Fibroblast of mammary gland (primary cell): ENCODE measurements at regions not wholly inside any gene's neighbourhood (a gene's known extent, or its start where the extent isn't known, plus 50 kb on each side); places are given as distances from the start of the nearest gene placed in this dataset.
"Not testable (repeated sequence)": the region's sequence is repeated elsewhere in the genome, so short reads cannot be mapped to it uniquely, and the experiment has no call there.

ENCODE experiments used
- DNase-seq: peaks from one replicate; pipeline ENCODE4 v3.0.0-alpha.2; 2010; ENCODE audit warnings: low read depth
- H3K4me3 ChIP-seq: 2 replicates; pipeline ENCODE4 v1.5.1; 2011; ENCODE audit warnings: low read depth, mild to moderate bottlenecking, low read length, moderate library complexity; ENCODE audit not compliant: control insufficient read depth
- TF ChIP-seq, protein P1 (sequence below): conservative IDR thresholded peaks from 2 replicates; pipeline ENCODE4 v1.5.1; 2011; ENCODE audit warnings: low read depth, low read length, inconsistent platforms; ENCODE audit not compliant: control insufficient read depth, insufficient read depth

DNA sequence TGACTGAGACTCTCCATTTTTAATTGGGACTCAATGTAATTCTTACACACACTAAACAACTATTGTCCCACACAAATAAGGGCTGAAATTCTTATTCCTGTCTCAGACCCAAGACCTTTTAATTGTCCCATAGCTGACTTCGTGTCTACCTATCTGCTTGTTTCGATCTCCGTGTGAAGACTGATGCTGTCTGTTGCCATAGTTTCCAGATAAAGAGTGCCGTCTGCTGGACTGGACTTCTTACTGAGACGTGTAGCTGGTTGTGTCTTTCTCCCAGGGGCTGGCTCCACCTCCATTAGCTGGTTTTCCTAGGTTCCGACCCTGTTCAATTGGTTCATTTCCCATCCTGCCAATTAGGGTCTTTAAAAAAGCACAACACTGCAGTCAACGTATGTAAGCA, 235.3 kb upstream of the PLXNA2 start:
- no peak overlapping the region for H3K4me3 ChIP-seq
- no peak for DNase-seq
- TF ChIP-seq, protein P1, sequence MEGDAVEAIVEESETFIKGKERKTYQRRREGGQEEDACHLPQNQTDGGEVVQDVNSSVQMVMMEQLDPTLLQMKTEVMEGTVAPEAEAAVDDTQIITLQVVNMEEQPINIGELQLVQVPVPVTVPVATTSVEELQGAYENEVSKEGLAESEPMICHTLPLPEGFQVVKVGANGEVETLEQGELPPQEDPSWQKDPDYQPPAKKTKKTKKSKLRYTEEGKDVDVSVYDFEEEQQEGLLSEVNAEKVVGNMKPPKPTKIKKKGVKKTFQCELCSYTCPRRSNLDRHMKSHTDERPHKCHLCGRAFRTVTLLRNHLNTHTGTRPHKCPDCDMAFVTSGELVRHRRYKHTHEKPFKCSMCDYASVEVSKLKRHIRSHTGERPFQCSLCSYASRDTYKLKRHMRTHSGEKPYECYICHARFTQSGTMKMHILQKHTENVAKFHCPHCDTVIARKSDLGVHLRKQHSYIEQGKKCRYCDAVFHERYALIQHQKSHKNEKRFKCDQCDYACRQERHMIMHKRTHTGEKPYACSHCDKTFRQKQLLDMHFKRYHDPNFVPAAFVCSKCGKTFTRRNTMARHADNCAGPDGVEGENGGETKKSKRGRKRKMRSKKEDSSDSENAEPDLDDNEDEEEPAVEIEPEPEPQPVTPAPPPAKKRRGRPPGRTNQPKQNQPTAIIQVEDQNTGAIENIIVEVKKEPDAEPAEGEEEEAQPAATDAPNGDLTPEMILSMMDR, result no peak

- DNase-seq, result no peak
- H3K4me3 ChIP-seq, result no peak overlapping the region
- TF ChIP-seq, protein P1, result no peak
Measured at GRCh38 chr1:208485512-208485911, 241.3 kb upstream of the PLXNA2 start.

DNA sequence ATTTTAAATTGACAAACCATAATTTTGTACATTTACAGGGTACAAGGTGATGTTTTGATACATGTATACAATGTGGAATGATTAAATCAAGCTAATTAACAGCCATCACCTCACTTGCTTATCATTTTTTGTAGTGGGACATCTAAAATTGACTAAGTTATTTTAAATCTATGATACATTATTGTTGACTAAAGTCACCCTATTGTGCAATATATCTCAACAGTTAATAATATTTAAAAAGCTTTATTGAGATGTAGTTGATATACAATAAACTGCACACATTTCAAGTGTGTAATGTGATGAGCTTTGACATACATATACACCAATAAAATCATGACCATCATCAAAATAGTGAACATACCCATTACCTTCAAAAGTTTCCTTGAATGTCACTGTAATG, 242.5 kb upstream of the PLXNA2 start:
- no peak for DNase-seq
- TF ChIP-seq, protein P1, result no peak
- no peak overlapping the region for H3K4me3 ChIP-seq

GRCh38 chr1:208488432-208488831, 244.2 kb upstream of the PLXNA2 start:
- DNase-seq, H3K4me3 ChIP-seq: not testable (repeated sequence)

DNA sequence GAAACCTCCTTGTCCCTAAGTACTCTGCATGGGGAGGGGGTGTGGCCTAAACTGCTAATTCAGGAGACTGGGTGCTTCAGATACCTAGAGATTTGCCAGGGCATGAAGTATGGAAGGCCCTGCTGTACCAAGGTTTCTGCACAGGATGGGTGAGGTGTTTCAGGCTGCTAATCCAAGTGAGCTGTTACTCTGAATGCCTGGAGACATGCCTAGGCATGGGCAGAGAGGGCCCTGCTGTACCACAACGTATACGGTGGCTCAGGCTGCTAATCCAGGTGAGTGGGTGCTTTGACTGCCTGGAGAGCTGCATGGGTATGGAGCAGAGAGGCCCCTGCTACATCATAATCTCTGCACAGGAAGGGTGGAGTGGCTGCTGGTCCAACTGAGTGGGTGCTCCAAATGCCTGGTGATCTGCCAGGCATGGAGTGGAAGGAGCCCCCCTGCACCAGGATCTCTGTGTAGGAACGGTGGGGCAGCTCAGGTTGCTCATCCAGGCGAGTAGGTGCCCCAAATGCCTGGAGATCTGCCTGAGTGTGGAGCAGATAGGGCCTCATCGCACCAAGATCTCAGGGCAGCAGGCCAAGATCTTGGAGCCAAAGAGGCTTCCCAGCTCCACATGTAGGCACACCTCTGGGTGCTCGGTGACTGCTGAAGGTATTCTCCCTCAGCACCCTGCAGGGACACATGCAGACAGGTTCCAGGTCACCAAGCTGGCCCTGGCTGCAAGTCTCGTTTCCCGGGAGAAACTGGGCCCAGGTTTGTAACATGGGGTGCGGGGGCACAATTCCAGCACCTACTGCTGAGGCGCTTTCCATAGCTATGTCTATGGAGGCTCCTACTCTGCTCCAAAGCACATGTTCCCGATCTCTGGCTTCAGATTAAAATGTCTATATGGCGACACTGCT, 252.5 kb upstream of the PLXNA2 start:
- TF ChIP-seq, protein P1, result no peak
- H3K4me3 ChIP-seq, result no peak overlapping the region
- DNase-seq, result no peak

- no peak for DNase-seq
- H3K4me3 ChIP-seq, result no peak overlapping the region
Measured at GRCh38 chr1:208497866-208498541, 253.8 kb upstream of the PLXNA2 start.

More at GRCh38 chr1:208497866-208498541, 253.8 kb upstream of the PLXNA2 start:
- TF ChIP-seq, protein P1, result no peak
